Gastroesophageal sphincter (tissue), 4 donors: ENCODE measurements at regions not wholly inside any gene's neighbourhood (a gene's known extent, or its start where the extent isn't known, plus 50 kb on each side); places are given as distances from the start of the nearest gene placed in this dataset.
"Not testable (repeated sequence)": the region's sequence is repeated elsewhere in the genome, so short reads cannot be mapped to it uniquely, and the experiment has no call there.

Source experiments
- ATAC-seq: fragments of 150-250 bp; one replicate; pipeline ENCODE4 v1.9.1; 2016; ENCODE audit warnings: mild to moderate bottlenecking, moderate library complexity
- H3K27ac ChIP-seq, 4 donors: fragments of 200-600 bp; sonication (generic) in 3 of 4; 1 replicate in 3 of 4; 2 replicates in 1 of 4; pipeline ENCODE4 v1.5.1; 2016 to 2019
- H3K27me3 ChIP-seq: fragments of 200-600 bp; sonication (generic); one replicate; pipeline ENCODE4 v1.5.1; 2019
- H3K36me3 ChIP-seq, 2 donors: fragments of 200-600 bp; sonication (generic); one replicate each; pipeline ENCODE4 v1.5.1; 2019; ENCODE audit warnings: control low read depth in 1 of 2
- H3K4me1 ChIP-seq, 3 donors: fragments of 200-600 bp; sonication (generic); 1 replicate in 2 of 3; 2 replicates in 1 of 3; pipeline ENCODE4 v1.5.1; 2016 to 2019; ENCODE audit warnings: control low read depth in 2 of 3
- H3K4me3 ChIP-seq, 2 donors: fragments of 200-600 bp; sonication (generic); one replicate each; pipeline ENCODE4 v1.5.1; 2019; ENCODE audit warnings: mild to moderate bottlenecking in 1 of 2, moderate library complexity in 1 of 2
- H3K9me3 ChIP-seq, 3 donors: fragments of 200-600 bp; sonication (generic); one replicate each; pipeline ENCODE4 v1.5.1; 2017 to 2019; ENCODE audit warnings: control low read depth in 2 of 3
- EP300 ChIP-seq: sonication (generic); formaldehyde crosslinking; IDR thresholded peaks from one replicate; pipeline ENCODE4 v1.6.1; 2017; ENCODE audit warnings: antibody characterized with exemption, mild to moderate bottlenecking
- POLR2A ChIP-seq, 2 donors: fragments of 450-650 bp; IDR thresholded peaks; one replicate each; pipeline ENCODE4 v1.6.1; 2017; ENCODE audit warnings: antibody characterized with exemption in 2 of 2, mild to moderate bottlenecking in 2 of 2, moderate library complexity in 1 of 2
- POLR2AphosphoS5 ChIP-seq: sonication (generic); formaldehyde crosslinking; IDR thresholded peaks from one replicate; pipeline ENCODE4 v1.6.1; 2017; ENCODE audit warnings: antibody characterized with exemption
- WGBS, 2 donors: methylation state at CpG; one replicate each; pipeline ENCODE4 v1.1.5; 2018; ENCODE audit warnings: low coverage in 1 of 2; 5-methylcytosine and 5-hydroxymethylcytosine counted together
- TF ChIP-seq, protein P1 (sequence below), 4 experiments: fragments of 200-600 bp in 2 of 4; fragments of 450-650 bp in 2 of 4; sonication (generic) in 1 of 4; IDR thresholded peaks; one replicate each; pipeline ENCODE4 v1.5.1; 2017 to 2019; ENCODE audit warnings: antibody characterized with exemption in 4 of 4, mild to moderate bottlenecking in 2 of 4, moderate library complexity in 2 of 4

DNA sequence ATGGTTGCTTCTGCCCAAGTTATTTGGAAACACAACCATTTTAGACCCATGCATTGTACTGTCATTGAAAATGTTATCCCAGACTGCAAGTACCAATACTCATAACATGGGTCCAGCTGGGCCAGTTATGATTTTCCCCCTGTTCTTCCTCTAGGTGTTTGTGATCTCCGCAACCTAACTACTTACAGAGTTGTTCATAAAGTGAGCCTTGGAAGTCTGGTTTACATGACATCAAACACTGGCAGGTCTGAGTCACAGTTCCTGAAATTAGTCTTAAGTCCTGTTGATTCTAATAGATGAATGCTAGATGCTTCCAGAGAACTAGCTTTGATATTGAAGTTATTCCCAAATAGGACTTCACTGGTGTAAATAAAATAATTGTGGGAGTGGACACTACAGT lies 487.0 kb downstream of the MED13L start:
- Histone ChIP-seq H3K27ac (no peak overlapping the region), H3K4me1 (no peaks in the 10 kb centered on the region), H3K36me3 (no peaks in the 10 kb centered on the region), H3K9me3 (peaks cover 0 to 7% (median 0%) of the 10 kb centered on the region in 3 donors), H3K4me3 (no peak overlapping the region), H3K27me3 (peaks cover 27% of the 10 kb centered on the region)
- WGBS, 2 donors: 100% methylated on average over 1 of the region's 1 CpG
- TF ChIP-seq, protein P1, sequence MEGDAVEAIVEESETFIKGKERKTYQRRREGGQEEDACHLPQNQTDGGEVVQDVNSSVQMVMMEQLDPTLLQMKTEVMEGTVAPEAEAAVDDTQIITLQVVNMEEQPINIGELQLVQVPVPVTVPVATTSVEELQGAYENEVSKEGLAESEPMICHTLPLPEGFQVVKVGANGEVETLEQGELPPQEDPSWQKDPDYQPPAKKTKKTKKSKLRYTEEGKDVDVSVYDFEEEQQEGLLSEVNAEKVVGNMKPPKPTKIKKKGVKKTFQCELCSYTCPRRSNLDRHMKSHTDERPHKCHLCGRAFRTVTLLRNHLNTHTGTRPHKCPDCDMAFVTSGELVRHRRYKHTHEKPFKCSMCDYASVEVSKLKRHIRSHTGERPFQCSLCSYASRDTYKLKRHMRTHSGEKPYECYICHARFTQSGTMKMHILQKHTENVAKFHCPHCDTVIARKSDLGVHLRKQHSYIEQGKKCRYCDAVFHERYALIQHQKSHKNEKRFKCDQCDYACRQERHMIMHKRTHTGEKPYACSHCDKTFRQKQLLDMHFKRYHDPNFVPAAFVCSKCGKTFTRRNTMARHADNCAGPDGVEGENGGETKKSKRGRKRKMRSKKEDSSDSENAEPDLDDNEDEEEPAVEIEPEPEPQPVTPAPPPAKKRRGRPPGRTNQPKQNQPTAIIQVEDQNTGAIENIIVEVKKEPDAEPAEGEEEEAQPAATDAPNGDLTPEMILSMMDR (IDR thresholded peaks at IDR 0.05): no peak
- TF ChIP-seq POLR2AphosphoS5: no peak
- no peak for TF ChIP-seq POLR2A (IDR thresholded peaks at IDR 0.05)
- no peak for TF ChIP-seq EP300
- ATAC-seq: no peak

DNA sequence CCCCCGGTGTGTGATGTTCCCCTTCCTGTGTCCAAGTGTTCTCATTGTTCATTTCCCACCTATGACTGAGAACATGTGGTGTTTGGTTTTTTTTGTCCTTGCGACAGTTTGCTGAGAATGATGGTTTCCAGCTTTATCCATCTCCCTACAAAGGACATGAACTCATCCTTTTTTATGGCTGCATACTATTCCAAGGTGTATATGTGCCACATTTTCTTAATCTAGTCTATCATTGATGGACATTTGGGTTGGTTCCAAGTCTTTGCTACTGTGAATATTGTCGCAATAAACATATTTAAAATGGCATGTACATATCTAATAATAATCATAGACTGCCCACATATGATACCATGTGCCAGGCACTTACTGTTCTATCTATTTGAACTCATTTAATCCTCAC lies 491.0 kb downstream of the MED13L start:
- not testable (repeated sequence) for H3K9me3 ChIP-seq, H3K4me3 ChIP-seq, H3K4me1 ChIP-seq, H3K36me3 ChIP-seq, ATAC-seq, H3K27ac ChIP-seq
- H3K27me3 ChIP-seq: peaks cover 19% of the 10 kb centered on the region
- 54 to 87% methylated on average over 2 to 3 of the region's 3 CpGs for WGBS, 2 donors

DNA sequence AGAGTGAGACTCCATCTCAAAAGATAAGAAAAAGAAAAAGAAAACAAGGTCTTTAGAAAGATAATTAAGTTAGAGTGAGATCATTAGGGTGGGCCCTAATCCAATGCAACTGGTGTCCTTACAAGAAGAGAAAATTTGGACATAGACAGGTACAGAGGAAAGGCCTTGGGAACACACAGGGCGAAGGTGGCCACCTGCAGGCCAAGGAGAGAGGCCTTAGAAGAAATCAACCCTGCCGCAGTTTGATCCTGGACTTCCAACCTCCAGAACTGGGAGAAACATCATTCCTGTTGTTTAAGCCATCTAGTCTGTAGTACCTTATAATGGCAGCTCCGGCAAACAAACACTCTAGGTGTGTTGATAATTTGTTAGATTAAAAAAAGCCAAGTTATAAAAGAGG lies 491.9 kb downstream of the MED13L start:
- 95 to 100% methylated on average over 3 of the region's 3 CpGs for WGBS, 2 donors
- ATAC-seq: no peak

DNA sequence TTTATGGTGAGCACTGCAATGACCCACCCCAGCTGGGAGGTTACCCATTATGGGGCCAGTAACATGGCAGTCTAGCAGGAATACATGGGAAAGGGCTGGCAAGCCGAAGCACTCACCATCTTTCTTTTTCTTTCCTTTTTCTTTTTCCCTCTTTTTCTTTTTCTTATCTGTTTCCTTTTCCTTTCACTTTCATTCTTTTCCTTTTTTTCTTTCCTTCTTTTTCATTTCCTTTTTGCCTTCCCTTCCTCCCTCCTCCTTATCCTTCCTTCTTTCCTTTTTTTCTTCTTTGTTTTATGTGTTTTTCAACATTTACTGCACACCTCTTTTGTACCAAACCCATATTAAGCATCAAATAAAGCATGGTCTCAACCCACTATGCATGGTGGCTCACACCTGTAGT lies 501.1 kb downstream of the MED13L start:
- peaks cover 0 to 4% (median 0%) of the 10 kb centered on the region in 3 donors for H3K9me3 ChIP-seq
- WGBS, 2 donors: 88 to 100% methylated on average over 1 of the region's 1 CpG

More for the DNA sequence above, 491.9 kb downstream of the MED13L start:
- no peak for TF ChIP-seq POLR2A (IDR thresholded peaks at IDR 0.05)
- no peak for TF ChIP-seq POLR2AphosphoS5
- no peak for TF ChIP-seq EP300
- TF ChIP-seq, protein P1 (IDR thresholded peaks at IDR 0.05): no peak
- no peak overlapping the region for H3K27ac ChIP-seq
- no peaks in the 10 kb centered on the region for H3K4me1 ChIP-seq
- no peak overlapping the region for H3K4me3 ChIP-seq
- no peaks in the 10 kb centered on the region for H3K36me3 ChIP-seq
- peaks cover 13% of the 10 kb centered on the region for H3K27me3 ChIP-seq
- peaks cover 0 to 7% (median 0%) of the 10 kb centered on the region in 3 donors for H3K9me3 ChIP-seq

DNA sequence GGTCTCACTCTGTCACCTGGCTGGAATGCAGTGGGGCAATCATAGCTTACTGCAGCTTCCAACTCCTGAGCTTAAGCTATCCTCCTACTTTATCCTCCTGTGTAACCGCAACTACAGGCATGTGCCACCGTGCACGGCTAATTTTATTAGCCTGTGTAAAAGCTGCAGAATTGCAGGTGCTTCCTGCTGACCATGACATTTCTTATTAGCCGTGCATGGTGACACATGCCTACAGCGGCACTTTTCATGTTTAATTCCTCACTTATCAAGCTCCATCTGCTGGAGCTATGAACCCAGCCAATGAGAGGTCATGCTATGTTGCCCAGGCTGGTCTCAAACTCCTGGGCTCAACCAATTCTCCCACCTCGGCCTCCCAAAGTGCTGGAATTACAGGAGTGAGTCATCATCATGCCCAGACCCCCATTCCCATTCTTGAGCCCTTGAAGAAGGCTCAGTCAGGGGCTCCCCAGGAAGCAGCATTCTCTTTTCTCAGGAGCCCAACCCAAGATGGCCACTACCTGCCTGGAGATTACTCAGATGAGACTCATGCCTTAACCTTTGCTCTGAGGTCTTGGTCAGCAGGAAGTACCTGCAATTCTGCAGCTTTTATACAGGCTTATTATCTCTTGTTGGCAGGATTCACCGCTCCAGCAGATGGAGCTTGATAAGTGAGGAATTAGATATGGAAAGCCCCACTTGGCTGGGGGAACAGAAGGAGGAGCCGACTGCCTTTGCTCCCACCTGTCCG lies 503.2 kb downstream of the MED13L start:
- ATAC-seq: no peak
- Histone ChIP-seq H3K4me3 (no peak overlapping the region), H3K4me1 (no peaks in the 10 kb centered on the region), H3K27me3 (peaks cover 5% of the 10 kb centered on the region), H3K36me3 (no peaks in the 10 kb centered on the region), H3K9me3 (peaks cover 0 to 4% (median 0%) of the 10 kb centered on the region in 3 donors), H3K27ac (no peak overlapping the region)
- WGBS, 2 donors: 70 to 74% methylated on average over 3 to 7 of the region's 9 CpGs
- TF ChIP-seq POLR2AphosphoS5 (no peak), POLR2A (IDR thresholded peaks at IDR 0.05) (no peak), EP300 (no peak)
- TF ChIP-seq, protein P1 (IDR thresholded peaks at IDR 0.05): no peak

More for the DNA sequence above, 501.1 kb downstream of the MED13L start:
- Histone ChIP-seq H3K4me3 (no peak overlapping the region), H3K4me1 (no peaks in the 10 kb centered on the region), H3K36me3 (no peaks in the 10 kb centered on the region), H3K27ac (no peak overlapping the region), H3K27me3 (peaks cover 5% of the 10 kb centered on the region)
- TF ChIP-seq POLR2AphosphoS5 (no peak), POLR2A (IDR thresholded peaks at IDR 0.05) (no peak), EP300 (no peak)
- TF ChIP-seq, protein P1 (IDR thresholded peaks at IDR 0.05): no peak
- ATAC-seq: no peak
